H9 (cell line): ENCODE measurements at regions not wholly inside any gene's neighbourhood (a gene's known extent, or its start where the extent isn't known, plus 50 kb on each side); places are given as distances from the start of the nearest gene placed in this dataset.

ENCODE experiments used
- DNase-seq: peaks from one replicate; pipeline ENCODE4 v3.0.0-alpha.2; 2017
- H2AFZ ChIP-seq: one replicate; pipeline ENCODE4 v1.6.1; 2013; ENCODE audit warnings: mild to moderate bottlenecking, low read length, control low read depth, moderate library complexity
- H2AK5ac ChIP-seq: 2 replicates; pipeline ENCODE4 v1.6.1; 2013; ENCODE audit warnings: low read length, control low read depth, mixed read lengths; ENCODE audit not compliant: insufficient read length
- H2BK120ac ChIP-seq: one replicate; pipeline ENCODE4 v1.6.1; 2013; ENCODE audit warnings: low read depth, mild to moderate bottlenecking, low read length, control low read depth, inconsistent platforms; ENCODE audit not compliant: poor library complexity, severe bottlenecking
- H2BK12ac ChIP-seq: 2 replicates; pipeline ENCODE4 v1.6.1; 2013; ENCODE audit warnings: low read length, control low read depth, mixed read lengths, low read depth; ENCODE audit not compliant: insufficient read length
- H2BK15ac ChIP-seq: 2 replicates; pipeline ENCODE4 v1.6.1; 2013; ENCODE audit warnings: low read depth, low read length, control low read depth
- H2BK20ac ChIP-seq: one replicate; pipeline ENCODE4 v1.6.1; 2013; ENCODE audit warnings: low read depth, mild to moderate bottlenecking, low read length, control low read depth, inconsistent platforms; ENCODE audit not compliant: poor library complexity, severe bottlenecking
- H2BK5ac ChIP-seq: 2 replicates; pipeline ENCODE4 v1.6.1; 2013; ENCODE audit warnings: low read length, control low read depth, mixed read lengths; ENCODE audit not compliant: insufficient read length
- H3K14ac ChIP-seq: 2 replicates; pipeline ENCODE4 v1.6.1; 2013; ENCODE audit warnings: low read length, control low read depth; ENCODE audit not compliant: insufficient read depth
- H3K18ac ChIP-seq: 2 replicates; pipeline ENCODE4 v1.6.1; 2013; ENCODE audit warnings: low read depth, mild to moderate bottlenecking, mixed read lengths, low read length, control low read depth; ENCODE audit not compliant: insufficient read length
- H3K23ac ChIP-seq: 2 replicates; pipeline ENCODE4 v1.6.1; 2013; ENCODE audit warnings: low read length, control low read depth, mixed read lengths, low read depth; ENCODE audit not compliant: insufficient read length
- H3K23me2 ChIP-seq: 2 replicates; pipeline ENCODE4 v1.6.1; 2013; ENCODE audit warnings: low read depth, mild to moderate bottlenecking, mixed read lengths, low read length, control low read depth; ENCODE audit not compliant: insufficient read length, poor library complexity, severe bottlenecking
- H3K27ac ChIP-seq: 2 replicates; pipeline ENCODE4 v1.5.1; 2013; ENCODE audit warnings: low read length, control low read depth, mixed read lengths, low read depth; ENCODE audit not compliant: insufficient read length
- H3K27me3 ChIP-seq: 2 replicates; pipeline ENCODE4 v1.6.1; 2013; ENCODE audit warnings: low read length, control low read depth, inconsistent platforms; ENCODE audit not compliant: insufficient read depth
- H3K4ac ChIP-seq: 2 replicates; pipeline ENCODE4 v1.6.1; 2013; ENCODE audit warnings: low read depth, mild to moderate bottlenecking, control low read depth, inconsistent platforms, low read length, moderate library complexity
- H3K4me1 ChIP-seq: 2 replicates; pipeline ENCODE4 v1.6.1; 2013; ENCODE audit warnings: low read length, control low read depth, inconsistent platforms; ENCODE audit not compliant: insufficient read depth
- H3K4me2 ChIP-seq: 2 replicates; pipeline ENCODE4 v1.6.1; 2013; ENCODE audit warnings: low read length, control low read depth, mixed read lengths; ENCODE audit not compliant: insufficient read length, insufficient read depth
- H3K56ac ChIP-seq: 2 replicates; pipeline ENCODE4 v1.6.1; 2013; ENCODE audit warnings: low read depth, mild to moderate bottlenecking, mixed read lengths, low read length, control low read depth; ENCODE audit not compliant: insufficient read length
- H3K79me1 ChIP-seq: 2 replicates; pipeline ENCODE4 v1.6.1; 2013; ENCODE audit warnings: low read depth, mild to moderate bottlenecking, moderate library complexity, low read length, control low read depth, inconsistent platforms; ENCODE audit not compliant: insufficient read depth, poor library complexity, severe bottlenecking
- H3K79me2 ChIP-seq: 2 replicates; pipeline ENCODE4 v1.6.1; 2013; ENCODE audit warnings: low read length, control low read depth, inconsistent platforms; ENCODE audit not compliant: insufficient read depth
- H3K9ac ChIP-seq: 2 replicates; pipeline ENCODE4 v1.6.1; 2013; ENCODE audit warnings: low read length, control low read depth, mixed read lengths; ENCODE audit not compliant: insufficient read length; ENCODE audit errors: extremely low read depth
- H3K9me3 ChIP-seq: one replicate; pipeline ENCODE4 v1.6.1; 2013; ENCODE audit warnings: low read depth, low read length, inconsistent platforms; ENCODE audit not compliant: control insufficient read depth
- H3T11ph ChIP-seq: one replicate; pipeline ENCODE4 v1.6.1; 2013; ENCODE audit warnings: mild to moderate bottlenecking, low read length, control low read depth, inconsistent platforms
- H4K20me1 ChIP-seq: one replicate; pipeline ENCODE4 v1.6.1; 2013; ENCODE audit not compliant: control insufficient read depth, insufficient read length, insufficient read depth
- H4K5ac ChIP-seq: 2 replicates; pipeline ENCODE4 v1.6.1; 2013; ENCODE audit warnings: low read depth, mild to moderate bottlenecking, mixed read lengths, low read length, control low read depth; ENCODE audit not compliant: insufficient read length
- H4K8ac ChIP-seq: replicated peaks from 2 replicates; pipeline ENCODE4 v1.6.1; 2013; ENCODE audit warnings: low read length, control low read depth, mixed read lengths, low read depth; ENCODE audit not compliant: insufficient read length
- H4K91ac ChIP-seq: 2 replicates; pipeline ENCODE4 v1.6.1; 2013; ENCODE audit warnings: low read depth, mild to moderate bottlenecking, moderate library complexity, mixed read lengths, low read length, control low read depth; ENCODE audit not compliant: insufficient read length
- H3K27ac Mint-ChIP-seq, 3 experiments: 2 replicates in 2 of 3; 3 replicates in 1 of 3; pipeline ENCODE4 v1.8.0; 2020 to 2021; ENCODE audit warnings: mixed read lengths in 3 of 3, mild to moderate bottlenecking in 1 of 3, moderate library complexity in 1 of 3
- H3K27me3 Mint-ChIP-seq: 2 replicates; pipeline ENCODE4 v1.8.0; 2021; ENCODE audit warnings: low read depth, mild to moderate bottlenecking, moderate library complexity, mixed read lengths
- H3K36me3 Mint-ChIP-seq, 3 experiments: 2 replicates in 2 of 3; 3 replicates in 1 of 3; pipeline ENCODE4 v1.8.0; 2020 to 2021; ENCODE audit warnings: low read depth in 3 of 3, mixed read lengths in 3 of 3; ENCODE audit not compliant: insufficient read depth in 1 of 3
- H3K4me1 Mint-ChIP-seq, 2 experiments: 2 replicates each; pipeline ENCODE4 v1.8.0; 2020; ENCODE audit warnings: mixed read lengths in 2 of 2
- H3K4me3 Mint-ChIP-seq, 2 experiments: 2 replicates in 1 of 2; 3 replicates in 1 of 2; pipeline ENCODE4 v1.8.0; 2020 to 2021; ENCODE audit warnings: mild to moderate bottlenecking in 2 of 2, mixed read lengths in 2 of 2, moderate library complexity in 1 of 2
- H3K9me3 Mint-ChIP-seq, 2 experiments: 2 replicates in 1 of 2; 3 replicates in 1 of 2; pipeline ENCODE4 v1.8.0; 2020; ENCODE audit warnings: mild to moderate bottlenecking in 2 of 2, mixed read lengths in 2 of 2, moderate library complexity in 1 of 2
- CTCF ChIP-seq: fragments of 200-600 bp; sonication (generic); conservative IDR thresholded peaks from 3 replicates; pipeline ENCODE4 v1.8.0; 2021; ENCODE audit warnings: antibody characterized with exemption, mild to moderate bottlenecking
- WGBS: extraction: QIAGEN DNeasy Blood & Tissue Kit; methylation state at CpG from one replicate; pipeline ENCODE4 v1.1.7; 2013; ENCODE audit warnings: missing lambda C conversion rate, low lambda C conversion rate, mixed read lengths; ENCODE audit not compliant: insufficient read length; ENCODE audit errors: extremely low coverage; 5-methylcytosine and 5-hydroxymethylcytosine counted together

- no peak overlapping the region for H3K4me2 ChIP-seq
- peaks cover under 1% of the 10 kb centered on the region for H3K9me3 ChIP-seq
- DNase-seq: no peak
- H4K20me1 ChIP-seq: no peaks in the 10 kb centered on the region
- no peak for TF ChIP-seq CTCF
- H3K23me2 ChIP-seq: no peaks in the 10 kb centered on the region
- Mint-ChIP-seq H3K27me3 (no peaks in the 10 kb centered on the region; the same call in 1 of the 2 replicates), H3K4me3 (no peak overlapping the region), H3K9me3 (peaks cover 10 to 12% of the 10 kb centered on the region in 2 experiments), H3K4me1 (peaks cover 4 to 7% of the 10 kb centered on the region in 2 experiments), H3K36me3 (peaks cover 7 to 12% (median 9%) of the 10 kb centered on the region in 3 experiments; a peak in 6 of 7 replicates), H3K27ac (no peak overlapping the region)
- H3T11ph ChIP-seq: no peak overlapping the region
- no peak overlapping the region for H2AFZ ChIP-seq
- no peak overlapping the region for H2BK20ac ChIP-seq
- H3K4me1 ChIP-seq: no peaks in the 10 kb centered on the region
- no peak overlapping the region for H3K9ac ChIP-seq
- no peak overlapping the region for H2BK120ac ChIP-seq
- H3K18ac ChIP-seq: no peak overlapping the region
- no peak overlapping the region for H3K23ac ChIP-seq
- no peaks in the 10 kb centered on the region for H3K27me3 ChIP-seq
- WGBS: no CpG with 5 or more reads among the region's 4 CpGs
- no peak overlapping the region for H4K8ac ChIP-seq
- H3K79me1 ChIP-seq: no peaks in the 10 kb centered on the region
- no peak overlapping the region for H2BK15ac ChIP-seq
- no peak overlapping the region for H3K14ac ChIP-seq
- H2BK5ac ChIP-seq: no peak overlapping the region
- no peak overlapping the region for H3K4ac ChIP-seq
- H2BK12ac ChIP-seq: no peak overlapping the region
- no peak overlapping the region for H3K56ac ChIP-seq
- H3K79me2 ChIP-seq: no peaks in the 10 kb centered on the region
- H4K5ac ChIP-seq: no peak overlapping the region
- H2AK5ac ChIP-seq: no peak overlapping the region
- H4K91ac ChIP-seq: no peak overlapping the region
- no peak overlapping the region for H3K27ac ChIP-seq
These were observed 58.0 kb upstream of the PDC start for GRCh38 chr1:186518822-186519381.
